GM19467 (cell line): ENCODE measurements at regions not wholly inside any gene's neighbourhood (a gene's known extent, or its start where the extent isn't known, plus 50 kb on each side); places are given as distances from the start of the nearest gene placed in this dataset.

Source experiments
- ATAC-seq: cut with Tn5 transposase; IDR thresholded peaks from one replicate; pipeline ENCODE4 v1.9.1; 2021; ENCODE audit warnings: mild to moderate bottlenecking, moderate library complexity; ENCODE audit not compliant: unreplicated experiment

- no peak for ATAC-seq
These were observed 57.8 kb downstream of the PRLHR start for GRCh38 chr10:118537623-118538022.

- ATAC-seq, result no peak
These were observed 61.3 kb downstream of the PRLHR start for GRCh38 chr10:118534136-118534535.

- ATAC-seq, result no peak
These were observed 64.2 kb downstream of the PRLHR start for GRCh38 chr10:118531105-118531852.

- ATAC-seq, result no peak
These were observed 67.0 kb downstream of the PRLHR start for GRCh38 chr10:118528426-118528825.

GRCh38 chr10:118523775-118524174, 71.7 kb downstream of the PRLHR start:
- no peak for ATAC-seq

GRCh38 chr10:118522791-118523498, 72.5 kb downstream of the PRLHR start:
- no peak for ATAC-seq

GRCh38 chr10:118521415-118522117, 73.9 kb downstream of the PRLHR start:
- ATAC-seq, result no peak

- ATAC-seq, result no peak
These were observed 75.2 kb downstream of the PRLHR start for GRCh38 chr10:118520116-118520742.

GRCh38 chr10:118518095-118518494, 77.4 kb downstream of the PRLHR start:
- ATAC-seq, result no peak

- no peak for ATAC-seq
These were observed 78.7 kb downstream of the PRLHR start for GRCh38 chr10:118516716-118517115.

GRCh38 chr10:118513174-118513573, 82.3 kb downstream of the PRLHR start:
- no peak for ATAC-seq

GRCh38 chr10:118511711-118512110, 83.7 kb downstream of the PRLHR start:
- ATAC-seq, result no peak

- no peak for ATAC-seq
These were observed 86.6 kb downstream of the PRLHR start for GRCh38 chr10:118508863-118509262.

GRCh38 chr10:118508355-118508754, 87.1 kb downstream of the PRLHR start:
- no peak for ATAC-seq

GRCh38 chr10:118506671-118507590, 88.5 kb downstream of the PRLHR start:
- no peak for ATAC-seq

- ATAC-seq, result no peak
These were observed 90.1 kb downstream of the PRLHR start for GRCh38 chr10:118505363-118505762.

GRCh38 chr10:118504467-118505205, 90.8 kb downstream of the PRLHR start:
- ATAC-seq, result no peak

GRCh38 chr10:118504044-118504443, 91.4 kb downstream of the PRLHR start:
- ATAC-seq, result no peak

- ATAC-seq, result no peak
These were observed 92.3 kb downstream of the PRLHR start for GRCh38 chr10:118503192-118503591.
